GM23248 (cell line): ENCODE measurements at regions not wholly inside any gene's neighbourhood (a gene's known extent, or its start where the extent isn't known, plus 50 kb on each side); places are given as distances from the start of the nearest gene placed in this dataset.

Source experiments
- DNase-seq: peaks from one replicate; pipeline ENCODE4 v3.0.0-alpha.2; 2015
- H2AFZ ChIP-seq: fragments of 200-600 bp; sonication (generic); 2 replicates; pipeline ENCODE4 v1.6.1; 2016; ENCODE audit warnings: antibody characterized with exemption
- H3F3A ChIP-seq: fragments of 200-600 bp; sonication (generic); 2 replicates; pipeline ENCODE4 v1.6.1; 2016; ENCODE audit warnings: mild to moderate bottlenecking, antibody characterized with exemption, mixed run types; ENCODE audit not compliant: insufficient read depth
- H3K27ac ChIP-seq: fragments of 200-600 bp; sonication (generic); 2 replicates; pipeline ENCODE4 v1.5.1; 2016; ENCODE audit warnings: mild to moderate bottlenecking
- H3K27me3 ChIP-seq: fragments of 200-600 bp; sonication (generic); replicated peaks from 2 replicates; pipeline ENCODE4 v1.6.1; 2016; ENCODE audit warnings: mild to moderate bottlenecking; ENCODE audit not compliant: insufficient read depth
- H3K36me3 ChIP-seq: fragments of 200-600 bp; sonication (generic); 2 replicates; pipeline ENCODE4 v1.6.1; 2016; ENCODE audit warnings: low read depth, mild to moderate bottlenecking
- H3K4me1 ChIP-seq: fragments of 200-600 bp; sonication (generic); 2 replicates; pipeline ENCODE4 v1.6.1; 2016; ENCODE audit warnings: mild to moderate bottlenecking; ENCODE audit not compliant: insufficient read depth
- H3K4me2 ChIP-seq: fragments of 200-600 bp; sonication (generic); one replicate; pipeline ENCODE4 v1.6.1; 2016; ENCODE audit warnings: mild to moderate bottlenecking; ENCODE audit not compliant: unreplicated experiment
- H3K4me3 ChIP-seq: fragments of 200-600 bp; sonication (generic); 2 replicates; pipeline ENCODE4 v1.5.1; 2016; ENCODE audit warnings: mild to moderate bottlenecking
- H3K79me2 ChIP-seq: fragments of 200-600 bp; sonication (generic); 2 replicates; pipeline ENCODE4 v1.6.1; 2016; ENCODE audit warnings: mild to moderate bottlenecking; ENCODE audit not compliant: insufficient read depth
- H3K9ac ChIP-seq: fragments of 200-600 bp; sonication (generic); 2 replicates; pipeline ENCODE4 v1.6.1; 2016; ENCODE audit warnings: mild to moderate bottlenecking
- H3K9me2 ChIP-seq: fragments of 200-600 bp; sonication (generic); 2 replicates; pipeline ENCODE4 v1.6.1; 2016; ENCODE audit warnings: mixed run types, mild to moderate bottlenecking, moderate library complexity; ENCODE audit not compliant: insufficient read depth
- H3K9me3 ChIP-seq: fragments of 200-600 bp; sonication (generic); one replicate; pipeline ENCODE4 v1.6.1; 2017; ENCODE audit warnings: low read depth
- H4K20me1 ChIP-seq: fragments of 200-600 bp; sonication (generic); 2 replicates; pipeline ENCODE4 v1.6.0; 2016; ENCODE audit not compliant: insufficient read depth
- EZH2 ChIP-seq: fragments of 200-600 bp; sonication (generic); IDR thresholded peaks from 2 replicates; pipeline ENCODE4 v1.6.1; 2018; ENCODE audit warnings: antibody characterized with exemption, mild to moderate bottlenecking; ENCODE audit not compliant: insufficient read depth, poor library complexity, severe bottlenecking
- EZH2phosphoT487 ChIP-seq: fragments of 200-600 bp; sonication (generic); IDR thresholded peaks from 2 replicates; pipeline ENCODE4 v1.6.1; 2018; ENCODE audit warnings: antibody characterized with exemption, moderate library complexity, mild to moderate bottlenecking, low read depth; ENCODE audit not compliant: insufficient read depth
- WGBS, 2 experiments: methylation state at CpG; one replicate each; pipeline ENCODE4 v1.1.6; 2015 to 2017; ENCODE audit warnings: low lambda C conversion rate in 2 of 2, low coverage in 1 of 2; ENCODE audit errors: missing lambda C conversion rate in 2 of 2; 5-methylcytosine and 5-hydroxymethylcytosine counted together
- in situ Hi-C: fragments of 300-500 bp; cut with MboI; formaldehyde crosslinking; loops from 2 replicates; pipeline ENCODE4 v1.15.0; 2020

GRCh38 chr12:111124183-111124582, 203.8 kb upstream of the MYL2 start:
- Histone ChIP-seq H3F3A (no peaks in the 10 kb centered on the region), H3K79me2 (no peaks in the 10 kb centered on the region), H3K9ac (no peak overlapping the region), H2AFZ (no peak overlapping the region), H4K20me1 (no peaks in the 10 kb centered on the region), H3K27me3 (peaks cover 22% of the 10 kb centered on the region), H3K4me1 (no peaks in the 10 kb centered on the region), H3K9me3 (no peaks in the 10 kb centered on the region), H3K4me2 (no peak overlapping the region), H3K9me2 (no peaks in the 10 kb centered on the region), H3K36me3 (no peaks in the 10 kb centered on the region), H3K4me3 (no peak overlapping the region), H3K27ac (no peak overlapping the region)
- 41 to 42% methylated on average over 4 of the region's 4 CpGs for WGBS, 2 experiments
- no peak for DNase-seq
- TF ChIP-seq EZH2phosphoT487 (no peak), EZH2 (no peak)
- in situ Hi-C loops, result no loop called here

GRCh38 chr12:111123390-111123789, 203.0 kb upstream of the MYL2 start:
- H3F3A ChIP-seq, result no peaks in the 10 kb centered on the region
- H3K36me3 ChIP-seq, result no peaks in the 10 kb centered on the region
- no peaks in the 10 kb centered on the region for H3K9me3 ChIP-seq
- H3K27ac ChIP-seq, result no peak overlapping the region
- no peak overlapping the region for H3K4me2 ChIP-seq
- TF ChIP-seq EZH2phosphoT487 (no peak), EZH2 (no peak)
- no peak overlapping the region for H3K4me3 ChIP-seq
- DNase-seq, result no peak
- no peaks in the 10 kb centered on the region for H4K20me1 ChIP-seq
- H3K9ac ChIP-seq, result no peak overlapping the region
- H3K4me1 ChIP-seq, result no peaks in the 10 kb centered on the region
- no peak overlapping the region for H2AFZ ChIP-seq
- peaks cover 22% of the 10 kb centered on the region for H3K27me3 ChIP-seq
- no peaks in the 10 kb centered on the region for H3K9me2 ChIP-seq
- WGBS, 2 experiments, result 43 to 57% methylated on average over 6 of the region's 6 CpGs
- in situ Hi-C loops, result no loop called here
- no peaks in the 10 kb centered on the region for H3K79me2 ChIP-seq

GRCh38 chr12:111122458-111122878, 202.1 kb upstream of the MYL2 start:
- Histone ChIP-seq H3K27me3 (peaks cover 22% of the 10 kb centered on the region), H3K9me2 (no peaks in the 10 kb centered on the region), H3K4me1 (no peaks in the 10 kb centered on the region), H3K4me2 (no peak overlapping the region), H2AFZ (no peak overlapping the region), H3K9me3 (no peaks in the 10 kb centered on the region), H3K27ac (no peak overlapping the region), H3K79me2 (no peaks in the 10 kb centered on the region), H3K9ac (no peak overlapping the region), H3K36me3 (no peaks in the 10 kb centered on the region), H3K4me3 (no peak overlapping the region), H4K20me1 (no peaks in the 10 kb centered on the region), H3F3A (no peaks in the 10 kb centered on the region)
- in situ Hi-C loops, result no loop called here
- TF ChIP-seq EZH2 (no peak), EZH2phosphoT487 (no peak)
- WGBS, 2 experiments, result 2 to 6% methylated on average over 7 of the region's 7 CpGs
- no peak for DNase-seq

- Histone ChIP-seq H3K9me2 (no peaks in the 10 kb centered on the region), H3K4me3 (no peak overlapping the region), H3K4me1 (no peaks in the 10 kb centered on the region), H3K36me3 (no peaks in the 10 kb centered on the region), H4K20me1 (no peaks in the 10 kb centered on the region), H3K79me2 (no peaks in the 10 kb centered on the region), H2AFZ (no peak overlapping the region), H3F3A (no peaks in the 10 kb centered on the region), H3K4me2 (no peak overlapping the region), H3K27me3 (peaks cover 22% of the 10 kb centered on the region), H3K9me3 (no peaks in the 10 kb centered on the region), H3K27ac (no peak overlapping the region), H3K9ac (no peak overlapping the region)
- in situ Hi-C loops, result no loop called here
- TF ChIP-seq EZH2phosphoT487 (no peak), EZH2 (no peak)
- 19 to 22% methylated on average over 6 of the region's 6 CpGs for WGBS, 2 experiments
- DNase-seq, result no peak
Observed at GRCh38 chr12:111121840-111122239, 201.5 kb upstream of the MYL2 start.

- TF ChIP-seq EZH2phosphoT487, result no peak
- TF ChIP-seq EZH2, result no peak
- Histone ChIP-seq H3F3A (no peaks in the 10 kb centered on the region), H3K9me2 (no peaks in the 10 kb centered on the region), H3K36me3 (no peaks in the 10 kb centered on the region), H4K20me1 (no peaks in the 10 kb centered on the region), H3K9me3 (no peaks in the 10 kb centered on the region), H3K9ac (no peak overlapping the region), H3K4me2 (no peak overlapping the region), H3K27ac (no peak overlapping the region), H3K27me3 (peaks cover 22% of the 10 kb centered on the region), H3K79me2 (no peaks in the 10 kb centered on the region), H3K4me1 (no peaks in the 10 kb centered on the region), H2AFZ (no peak overlapping the region), H3K4me3 (no peak overlapping the region)
- no peak for DNase-seq
- in situ Hi-C loops, result no loop called here
- 18 to 20% methylated on average over 5 of the region's 5 CpGs for WGBS, 2 experiments
Observed at GRCh38 chr12:111120578-111120977, 200.2 kb upstream of the MYL2 start.
